Keratinocyte (primary cell): ENCODE measurements at regions not wholly inside any gene's neighbourhood (a gene's known extent, or its start where the extent isn't known, plus 50 kb on each side); places are given as distances from the start of the nearest gene placed in this dataset.

Experiments used
- DNase-seq: peaks from one replicate; pipeline ENCODE4 v3.0.0-alpha.2; 2011; ENCODE audit warnings: low read depth, missing footprints, low spot score
- FAIRE-seq: peaks from 2 replicates; lab custom pipeline; 2011; peaks lifted over from hg19 to GRCh38; lab: Jason Lieb, UNC
- H2AFZ ChIP-seq: 2 replicates; pipeline ENCODE4 v1.6.0; 2012; ENCODE audit warnings: low read length, control low read depth, inconsistent platforms; ENCODE audit not compliant: control insufficient read depth
- H3K27ac ChIP-seq: 2 replicates; pipeline ENCODE4 v1.5.1; 2011; ENCODE audit warnings: low read length; ENCODE audit not compliant: control insufficient read depth, insufficient read depth
- H3K27me3 ChIP-seq: 3 replicates; pipeline ENCODE4 v1.6.0; 2011; ENCODE audit warnings: low read length; ENCODE audit not compliant: control insufficient read depth, insufficient read depth; ENCODE audit errors: extremely low read depth
- H3K36me3 ChIP-seq, 2 experiments: 2 replicates in 1 of 2; 3 replicates in 1 of 2; pipeline ENCODE4 v1.5.1; 2011; ENCODE audit warnings: low read length in 2 of 2, mild to moderate bottlenecking in 1 of 2; ENCODE audit not compliant: control insufficient read depth in 2 of 2, insufficient read depth in 2 of 2; ENCODE audit errors: extremely low read depth in 1 of 2
- H3K4me1 ChIP-seq: 3 replicates; pipeline ENCODE4 v1.5.1; 2011; ENCODE audit warnings: low read length; ENCODE audit not compliant: control insufficient read depth, insufficient read depth; ENCODE audit errors: extremely low read depth
- H3K4me2 ChIP-seq: 3 replicates; pipeline ENCODE4 v1.6.0; 2011; ENCODE audit warnings: low read depth, low read length; ENCODE audit not compliant: control insufficient read depth, insufficient read depth; ENCODE audit errors: extremely low read depth
- H3K4me3 ChIP-seq, 3 experiments: fragments of 200-600 bp in 1 of 3; sonication (generic) in 1 of 3; 2 replicates in 2 of 3; 3 replicates in 1 of 3; pipeline ENCODE4 v1.5.1; 2011 to 2016; ENCODE audit warnings: low read length in 3 of 3, mild to moderate bottlenecking in 3 of 3, control low read depth in 2 of 3, inconsistent platforms in 1 of 3, low read depth in 1 of 3, mixed read lengths in 1 of 3, mixed run types in 1 of 3, moderate library complexity in 1 of 3; ENCODE audit not compliant: control insufficient read depth in 2 of 3, insufficient read depth in 2 of 3; ENCODE audit errors: extremely low read depth in 1 of 3
- H3K79me2 ChIP-seq: 2 replicates; pipeline ENCODE4 v1.6.0; 2012; ENCODE audit warnings: low read length; ENCODE audit not compliant: control insufficient read depth, insufficient read depth
- H3K9ac ChIP-seq: 3 replicates; pipeline ENCODE4 v1.6.0; 2011; ENCODE audit warnings: low read length; ENCODE audit not compliant: control insufficient read depth, insufficient read depth; ENCODE audit errors: extremely low read depth
- H3K9me1 ChIP-seq: 3 replicates; pipeline ENCODE4 v1.6.0; 2011; ENCODE audit warnings: low read length; ENCODE audit not compliant: control insufficient read depth, insufficient read depth; ENCODE audit errors: extremely low read depth
- H3K9me3 ChIP-seq: 2 replicates; pipeline ENCODE4 v1.5.1; 2012; ENCODE audit warnings: low read depth, low read length; ENCODE audit not compliant: control insufficient read depth
- H4K20me1 ChIP-seq: 3 replicates; pipeline ENCODE4 v1.6.0; 2011; ENCODE audit warnings: low read length; ENCODE audit not compliant: control insufficient read depth, insufficient read depth; ENCODE audit errors: extremely low read depth
- CTCF ChIP-seq, 3 experiments: IDR thresholded peaks in 1 of 3; conservative IDR thresholded peaks in 1 of 3; optimal IDR thresholded peaks in 1 of 3; 2 replicates in 2 of 3; 3 replicates in 1 of 3; pipeline versions ENCODE3 to v1.5.1; 2011; ENCODE audit warnings: low read length in 3 of 3, mild to moderate bottlenecking in 3 of 3, moderate library complexity in 2 of 3, control low read depth in 1 of 3, inconsistent platforms in 1 of 3; ENCODE audit not compliant: insufficient read depth in 2 of 3; ENCODE audit errors: extremely low read depth in 1 of 3
- EZH2 ChIP-seq: IDR thresholded peaks from one replicate; pipeline ENCODE4 v1.6.1; 2012; ENCODE audit warnings: inconsistent platforms, mild to moderate bottlenecking, low read length, moderate library complexity
- dilution Hi-C: fragments of 300-500 bp; cut with MboI; formaldehyde crosslinking; loops from one replicate; pipeline ENCODE4 v1.7.0; 2020; ENCODE audit warnings: low sequenced_read_pairs; ENCODE audit not compliant: extremely low pct_ligation_motif_present

GRCh38 chr2:176885001-176885643 lies 327.5 kb upstream of the HNRNPA3 start:
- H3K9me1 ChIP-seq: no peaks in the 10 kb centered on the region
- DNase-seq (no peak), FAIRE-seq (no peak)
- no peak overlapping the region for H2AFZ ChIP-seq
- TF ChIP-seq CTCF (optimal IDR thresholded peaks at IDR 0.05 in 1 of 3, IDR thresholded peaks at IDR 0.05 in 1 of 3, conservative IDR thresholded peaks at IDR 0.05 in 1 of 3; ENCODE audit: extremely low read depth in 1 of 3, insufficient read depth in 2 of 3, low read length in 3 of 3) (no peak), EZH2 (no peak)
- H3K27me3 ChIP-seq: no peaks in the 10 kb centered on the region
- dilution Hi-C loops: no loop called here
- no peaks in the 10 kb centered on the region for H3K9me3 ChIP-seq
- H3K4me2 ChIP-seq: no peak overlapping the region
- no peak overlapping the region for H3K27ac ChIP-seq
- no peaks in the 10 kb centered on the region for H4K20me1 ChIP-seq
- H3K4me1 ChIP-seq: no peaks in the 10 kb centered on the region
- no peak overlapping the region for H3K9ac ChIP-seq
- H3K36me3 ChIP-seq: no peaks in the 10 kb centered on the region
- H3K79me2 ChIP-seq: no peaks in the 10 kb centered on the region
- no peak overlapping the region for H3K4me3 ChIP-seq

- Histone ChIP-seq H2AFZ (no peak overlapping the region), H3K9me3 (no peaks in the 10 kb centered on the region), H3K79me2 (no peaks in the 10 kb centered on the region), H3K4me2 (no peak overlapping the region), H3K4me1 (no peaks in the 10 kb centered on the region), H3K27me3 (no peaks in the 10 kb centered on the region), H3K36me3 (no peaks in the 10 kb centered on the region), H3K9ac (no peak overlapping the region), H3K4me3 (no peak overlapping the region), H3K9me1 (no peaks in the 10 kb centered on the region), H4K20me1 (no peaks in the 10 kb centered on the region), H3K27ac (no peak overlapping the region)
- no peak for FAIRE-seq
- TF ChIP-seq EZH2: no peak
- no peak for TF ChIP-seq CTCF (optimal IDR thresholded peaks at IDR 0.05 in 1 of 3, IDR thresholded peaks at IDR 0.05 in 1 of 3, conservative IDR thresholded peaks at IDR 0.05 in 1 of 3; ENCODE audit: extremely low read depth in 1 of 3, insufficient read depth in 2 of 3, low read length in 3 of 3)
- dilution Hi-C loops: no loop called here
- DNase-seq: no peak
Measured at GRCh38 chr2:176885661-176886060, 326.9 kb upstream of the HNRNPA3 start.
